ENCODE measurements at regions not wholly inside any gene's neighbourhood (a gene's known extent, or its start where the extent isn't known, plus 50 kb on each side); places are given as distances from the start of the nearest gene placed in this dataset.

GRCh38 chr7:45987521-45988290, 66.6 kb upstream of the IGFBP3 start:
- H3K27me3 ChIP-seq = no peaks in the 10 kb centered on the region
- no peak overlapping the region for H3K27ac ChIP-seq
- peaks cover 0 to 19% (median 0%) of the 10 kb centered on the region in 9 donors for H3K4me1 ChIP-seq
- no peaks in the 10 kb centered on the region for H3K36me3 ChIP-seq
- WGBS, 2 donors = 82 to 83% methylated on average over 14 of the region's 14 CpGs
- intact Hi-C loops (cut with DNase I) = no loop called here
- no peak for ATAC-seq
- TF ChIP-seq, protein P1, sequence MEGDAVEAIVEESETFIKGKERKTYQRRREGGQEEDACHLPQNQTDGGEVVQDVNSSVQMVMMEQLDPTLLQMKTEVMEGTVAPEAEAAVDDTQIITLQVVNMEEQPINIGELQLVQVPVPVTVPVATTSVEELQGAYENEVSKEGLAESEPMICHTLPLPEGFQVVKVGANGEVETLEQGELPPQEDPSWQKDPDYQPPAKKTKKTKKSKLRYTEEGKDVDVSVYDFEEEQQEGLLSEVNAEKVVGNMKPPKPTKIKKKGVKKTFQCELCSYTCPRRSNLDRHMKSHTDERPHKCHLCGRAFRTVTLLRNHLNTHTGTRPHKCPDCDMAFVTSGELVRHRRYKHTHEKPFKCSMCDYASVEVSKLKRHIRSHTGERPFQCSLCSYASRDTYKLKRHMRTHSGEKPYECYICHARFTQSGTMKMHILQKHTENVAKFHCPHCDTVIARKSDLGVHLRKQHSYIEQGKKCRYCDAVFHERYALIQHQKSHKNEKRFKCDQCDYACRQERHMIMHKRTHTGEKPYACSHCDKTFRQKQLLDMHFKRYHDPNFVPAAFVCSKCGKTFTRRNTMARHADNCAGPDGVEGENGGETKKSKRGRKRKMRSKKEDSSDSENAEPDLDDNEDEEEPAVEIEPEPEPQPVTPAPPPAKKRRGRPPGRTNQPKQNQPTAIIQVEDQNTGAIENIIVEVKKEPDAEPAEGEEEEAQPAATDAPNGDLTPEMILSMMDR (IDR thresholded peaks at IDR 0.05) = no peak
- no peak for DNase-seq
- no peaks in the 10 kb centered on the region for H3K9me3 ChIP-seq
- H3K4me3 ChIP-seq = no peak overlapping the region

DNA sequence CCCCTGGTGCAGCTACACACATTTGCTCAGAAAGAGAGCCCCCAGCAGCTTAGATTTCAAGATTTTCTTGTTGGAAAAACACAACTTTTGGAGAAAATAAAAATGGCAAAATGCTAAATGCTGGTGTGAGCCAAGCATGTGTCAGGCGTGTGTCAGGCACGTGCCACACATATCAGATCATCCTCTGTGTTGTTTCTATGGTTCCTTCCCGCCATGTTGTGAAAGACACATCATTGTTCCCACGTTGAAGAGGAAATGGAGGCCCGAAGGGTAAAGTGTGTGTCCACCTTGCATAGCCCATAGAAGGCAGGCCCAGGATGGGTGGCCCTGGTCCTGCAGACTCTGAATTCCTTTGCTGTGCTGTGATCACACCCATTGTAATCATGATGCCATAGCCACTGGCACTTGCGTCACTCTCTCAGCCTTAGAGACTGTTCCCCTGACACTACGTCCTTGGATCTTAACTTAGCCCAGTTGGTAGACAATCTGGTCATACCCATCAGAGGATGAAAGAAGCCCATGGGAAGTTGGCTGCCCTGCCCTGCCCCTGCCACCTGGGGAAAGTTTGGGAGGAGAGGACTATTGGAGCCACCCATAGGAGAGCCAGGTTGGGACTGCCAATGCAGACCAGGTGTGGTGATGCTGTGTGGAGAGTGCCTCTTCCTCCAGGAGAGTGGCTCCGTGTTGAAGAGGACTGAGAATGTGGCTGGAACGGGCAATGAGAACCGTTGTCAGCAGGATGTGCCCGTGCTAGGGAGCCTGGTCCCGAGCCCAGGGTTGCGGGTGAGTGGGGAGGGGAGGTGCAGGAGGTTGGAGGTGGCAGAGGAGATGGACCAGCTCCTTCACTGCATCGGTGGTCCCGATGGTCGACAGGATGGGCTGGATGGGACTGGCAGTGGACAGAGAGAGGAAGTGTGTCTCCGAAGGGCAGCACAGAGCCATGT, 65.6 kb upstream of the IGFBP3 start:
- TF ChIP-seq, protein P1 (IDR thresholded peaks at IDR 0.05) = no peak
- Histone ChIP-seq H3K4me3 (no peak overlapping the region), H3K36me3 (no peaks in the 10 kb centered on the region), H3K27me3 (no peaks in the 10 kb centered on the region), H3K27ac (no peak overlapping the region), H3K4me1 (peaks cover 0 to 19% (median 0%) of the 10 kb centered on the region in 9 donors), H3K9me3 (peaks cover 0 to 5% (median 0%) of the 10 kb centered on the region in 11 donors)
- intact Hi-C loops (cut with DNase I) = no loop called here
- WGBS, 2 donors = 95 to 97% methylated on average over 17 of the region's 17 CpGs
- no peak for ATAC-seq
- no peak for DNase-seq

DNA sequence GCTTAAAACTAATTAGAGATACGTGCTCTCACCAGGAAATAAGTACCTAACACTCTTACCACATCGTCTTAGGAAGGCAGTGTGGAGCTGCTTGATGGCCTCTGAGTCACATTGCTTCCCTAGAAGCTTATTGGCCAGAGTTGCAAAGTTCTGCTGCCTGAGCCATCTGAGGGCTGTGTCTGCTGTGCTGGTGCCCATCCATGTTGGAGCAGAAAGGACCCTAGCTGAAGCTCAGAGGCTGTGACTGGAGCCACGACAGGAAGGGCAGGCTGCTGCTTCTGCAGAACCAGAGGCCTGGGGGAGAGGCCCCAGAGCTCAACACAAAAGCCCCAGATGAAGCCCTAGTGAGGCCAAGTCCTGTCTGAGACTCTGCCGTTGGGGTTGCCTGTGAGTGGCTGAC, 64.8 kb upstream of the IGFBP3 start:
- H3K4me3 ChIP-seq = no peak overlapping the region
- peaks cover 0 to 19% (median 0%) of the 10 kb centered on the region in 9 donors for H3K4me1 ChIP-seq
- H3K27ac ChIP-seq = no peak overlapping the region
- no peak for ATAC-seq
- WGBS, 2 donors = 89% methylated on average over 4 of the region's 4 CpGs
- no peaks in the 10 kb centered on the region for H3K27me3 ChIP-seq
- peaks cover 0 to 6% (median 0%) of the 10 kb centered on the region in 11 donors for H3K9me3 ChIP-seq
- TF ChIP-seq, protein P1 (IDR thresholded peaks at IDR 0.05) = no peak
- intact Hi-C loops (cut with DNase I) = no loop called here
- DNase-seq = no peak
- no peaks in the 10 kb centered on the region for H3K36me3 ChIP-seq
